Hepatocyte (in vitro differentiated cells): ENCODE measurements at regions not wholly inside any gene's neighbourhood (a gene's known extent, or its start where the extent isn't known, plus 50 kb on each side); places are given as distances from the start of the nearest gene placed in this dataset.

Experiments used
- DNase-seq: peaks from one replicate; pipeline ENCODE4 v3.0.0-alpha.2; 2016; ENCODE audit warnings: low spot score
- H2AFZ ChIP-seq: fragments of 200-600 bp; sonication (generic); 2 replicates; pipeline ENCODE4 v1.6.0; 2016; ENCODE audit warnings: antibody characterized with exemption, mild to moderate bottlenecking
- H3K27ac ChIP-seq: fragments of 200-600 bp; sonication (generic); 2 replicates; pipeline ENCODE4 v1.5.1; 2016; ENCODE audit warnings: mild to moderate bottlenecking
- H3K27me3 ChIP-seq: fragments of 200-600 bp; sonication (generic); 2 replicates; pipeline ENCODE4 v1.6.1; 2016
- H3K36me3 ChIP-seq: fragments of 200-600 bp; sonication (generic); replicated peaks from 2 replicates; pipeline ENCODE4 v1.5.1; 2016; ENCODE audit warnings: low read depth; ENCODE audit not compliant: insufficient read depth
- H3K4me1 ChIP-seq: fragments of 200-600 bp; sonication (generic); 2 replicates; pipeline ENCODE4 v1.5.1; 2016; ENCODE audit warnings: mild to moderate bottlenecking, moderate library complexity; ENCODE audit not compliant: insufficient read depth
- H3K4me2 ChIP-seq: fragments of 200-600 bp; sonication (generic); 2 replicates; pipeline ENCODE4 v1.6.0; 2016
- H3K4me3 ChIP-seq: fragments of 200-600 bp; sonication (generic); 2 replicates; pipeline ENCODE4 v1.5.1; 2016; ENCODE audit warnings: mild to moderate bottlenecking
- H3K79me2 ChIP-seq: fragments of 200-600 bp; sonication (generic); 2 replicates; pipeline ENCODE4 v1.6.0; 2017; ENCODE audit warnings: mild to moderate bottlenecking
- H3K9me2 ChIP-seq: fragments of 200-600 bp; sonication (generic); replicated peaks from 2 replicates; pipeline ENCODE4 v1.6.0; 2017; ENCODE audit warnings: mild to moderate bottlenecking; ENCODE audit not compliant: insufficient read depth
- H3K9me3 ChIP-seq: fragments of 200-600 bp; sonication (generic); 2 replicates; pipeline ENCODE4 v1.5.1; 2016; ENCODE audit warnings: low read depth, mild to moderate bottlenecking
- H4K20me1 ChIP-seq: fragments of 200-600 bp; sonication (generic); 2 replicates; pipeline ENCODE4 v1.6.0; 2016; ENCODE audit warnings: mild to moderate bottlenecking; ENCODE audit not compliant: insufficient read depth, poor library complexity, severe bottlenecking
- CTCF ChIP-seq: fragments of 200-600 bp; sonication (generic); IDR thresholded peaks from 2 replicates; pipeline ENCODE4 v1.5.1; 2016; ENCODE audit warnings: antibody characterized with exemption, mild to moderate bottlenecking; ENCODE audit not compliant: poor library complexity
- EZH2 ChIP-seq: fragments of 200-600 bp; sonication (generic); IDR thresholded peaks from 2 replicates; pipeline ENCODE4 v1.6.1; 2016; ENCODE audit warnings: antibody characterized with exemption, mild to moderate bottlenecking, borderline replicate concordance
- EZH2phosphoT487 ChIP-seq: fragments of 200-600 bp; sonication (generic); IDR thresholded peaks from one replicate; pipeline ENCODE4 v1.6.1; 2018; ENCODE audit warnings: antibody characterized with exemption, mild to moderate bottlenecking, low read depth, moderate library complexity; ENCODE audit not compliant: unreplicated experiment, severe bottlenecking
- WGBS: methylation state at CpG from one replicate; pipeline ENCODE4 v1.1.6; 2016; ENCODE audit warnings: low lambda C conversion rate; ENCODE audit errors: missing lambda C conversion rate; 5-methylcytosine and 5-hydroxymethylcytosine counted together

DNA sequence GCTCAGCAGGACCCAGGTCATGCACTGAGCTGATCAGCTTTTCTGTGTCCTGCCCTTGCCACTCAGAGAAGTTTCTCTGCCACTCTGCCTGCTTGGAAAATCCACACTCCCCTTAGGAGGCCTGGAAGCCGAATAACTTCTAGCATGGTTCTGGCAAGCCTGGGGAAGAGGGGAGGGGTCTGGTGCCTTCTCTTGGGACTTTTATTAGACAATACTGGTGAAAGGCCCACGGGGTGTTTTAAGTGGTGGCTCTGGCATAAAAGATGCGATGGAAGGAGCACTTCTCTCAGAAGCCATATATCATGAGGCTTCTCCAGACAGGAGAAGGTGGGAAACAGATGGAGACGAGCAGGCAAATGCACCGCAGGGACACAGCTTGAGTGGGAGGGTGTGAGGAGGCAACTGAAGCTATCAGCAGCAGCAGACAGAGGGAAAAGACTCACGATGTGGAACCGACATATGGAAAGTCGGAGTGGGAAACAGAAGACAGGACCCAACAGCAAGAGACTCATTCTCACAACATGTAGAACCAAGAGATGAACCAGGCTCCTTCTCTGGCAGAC is 141.8 kb upstream of the CTNNA2 start:
- WGBS: 69% methylated on average over 8 of the region's 8 CpGs
- Histone ChIP-seq H3K4me1 (no peaks in the 10 kb centered on the region), H3K4me2 (no peak overlapping the region), H3K4me3 (no peak overlapping the region), H3K9me2 (no peaks in the 10 kb centered on the region), H3K9me3 (no peaks in the 10 kb centered on the region), H3K79me2 (no peaks in the 10 kb centered on the region), H3K27me3 (no peaks in the 10 kb centered on the region), H2AFZ (no peak overlapping the region), H3K27ac (no peak overlapping the region), H4K20me1 (no peaks in the 10 kb centered on the region), H3K36me3 (no peaks in the 10 kb centered on the region)
- no peak for DNase-seq
- TF ChIP-seq CTCF: no peak
- TF ChIP-seq EZH2phosphoT487: no peak
- no peak for TF ChIP-seq EZH2

GRCh38 chr2:79369127-79369526 is 143.7 kb upstream of the CTNNA2 start:
- no peaks in the 10 kb centered on the region for H4K20me1 ChIP-seq
- H3K27me3 ChIP-seq: no peaks in the 10 kb centered on the region
- H3K9me3 ChIP-seq: no peaks in the 10 kb centered on the region
- no peak overlapping the region for H3K4me2 ChIP-seq
- H3K4me1 ChIP-seq: no peaks in the 10 kb centered on the region
- H3K79me2 ChIP-seq: no peaks in the 10 kb centered on the region
- H2AFZ ChIP-seq: no peak overlapping the region
- no peak overlapping the region for H3K27ac ChIP-seq
- no peak for TF ChIP-seq CTCF
- no peak for TF ChIP-seq EZH2
- TF ChIP-seq EZH2phosphoT487: no peak
- H3K4me3 ChIP-seq: no peak overlapping the region
- no peak for DNase-seq
- H3K9me2 ChIP-seq: no peaks in the 10 kb centered on the region
- WGBS: 91% methylated on average over 9 of the region's 9 CpGs
- no peaks in the 10 kb centered on the region for H3K36me3 ChIP-seq

- DNase-seq: no peak
- no peak overlapping the region for H3K4me2 ChIP-seq
- H3K4me1 ChIP-seq: no peaks in the 10 kb centered on the region
- no peak for TF ChIP-seq EZH2
- TF ChIP-seq CTCF: no peak
- no peak for TF ChIP-seq EZH2phosphoT487
- no peaks in the 10 kb centered on the region for H3K36me3 ChIP-seq
- 92% methylated on average over 5 of the region's 5 CpGs for WGBS
- H3K9me2 ChIP-seq: no peaks in the 10 kb centered on the region
- H3K79me2 ChIP-seq: no peaks in the 10 kb centered on the region
- no peaks in the 10 kb centered on the region for H4K20me1 ChIP-seq
- no peak overlapping the region for H2AFZ ChIP-seq
- no peak overlapping the region for H3K27ac ChIP-seq
- H3K4me3 ChIP-seq: no peak overlapping the region
- no peaks in the 10 kb centered on the region for H3K27me3 ChIP-seq
- H3K9me3 ChIP-seq: no peaks in the 10 kb centered on the region
Measured at GRCh38 chr2:79368116-79368630, 144.7 kb upstream of the CTNNA2 start.
